ENCODE measurements at regions not wholly inside any gene's neighbourhood (a gene's known extent, or its start where the extent isn't known, plus 50 kb on each side); places are given as distances from the start of the nearest gene placed in this dataset.

DNA sequence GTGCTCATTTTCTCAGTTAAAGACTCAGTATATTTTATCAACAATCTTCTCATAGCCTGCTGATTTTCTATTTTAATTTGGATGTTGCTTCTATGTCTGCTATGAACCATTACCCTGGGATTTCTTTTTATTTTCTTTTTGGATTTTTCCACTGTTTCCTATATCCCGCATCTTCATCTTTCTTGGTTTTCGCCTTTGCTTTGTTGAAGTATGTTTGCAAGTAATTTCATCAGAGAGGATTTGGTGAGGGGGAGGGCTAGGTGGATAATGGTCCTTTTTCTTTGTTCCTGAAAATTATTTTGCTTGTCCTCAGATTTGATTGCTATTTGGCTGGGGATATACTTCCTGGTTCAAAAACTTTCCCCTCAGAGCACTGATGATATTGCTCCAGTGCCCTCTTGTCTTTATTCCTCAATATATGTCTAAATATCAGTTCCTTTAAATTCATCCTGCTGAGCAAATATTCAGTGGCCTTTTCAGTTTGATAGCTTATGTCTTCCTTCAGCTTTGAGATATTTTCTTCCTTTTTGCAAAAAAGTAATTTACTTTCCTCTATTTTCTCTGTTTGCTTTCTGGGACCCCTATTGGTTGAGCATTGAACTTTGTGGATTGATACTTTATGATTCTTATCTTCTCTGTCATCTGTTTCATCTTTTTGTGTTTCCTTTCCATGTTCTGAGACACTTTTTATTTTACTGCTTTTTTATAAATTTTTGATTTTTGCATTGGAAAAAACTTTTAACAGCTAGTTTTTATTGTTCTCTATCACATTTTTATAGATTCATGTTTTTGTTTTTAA is 227.6 kb upstream of the ELL2 start:
- TF ChIP-seq YY1 (IDR thresholded peaks at IDR 0.05; ENCODE audit: insufficient read depth, insufficient read length) (no peak), ZNF274 (IDR thresholded peaks at IDR 0.05; ENCODE audit: low read depth, low read length) (no peak)
